HG03139 (cell line): ENCODE measurements at regions not wholly inside any gene's neighbourhood (a gene's known extent, or its start where the extent isn't known, plus 50 kb on each side); places are given as distances from the start of the nearest gene placed in this dataset.

Experiments
- ATAC-seq: cut with Tn5 transposase; IDR thresholded peaks from one replicate; pipeline ENCODE4 v1.9.1; 2021; ENCODE audit not compliant: unreplicated experiment

GRCh38 chr10:3471927-3472286 is 299.3 kb upstream of the PITRM1 start:
- no peak for ATAC-seq

- ATAC-seq, result no peak
These were observed 298.9 kb upstream of the PITRM1 start for GRCh38 chr10:3471472-3471871.

GRCh38 chr10:3470191-3470590 is 297.6 kb upstream of the PITRM1 start:
- ATAC-seq, result no peak

- no peak for ATAC-seq
These were observed 297.0 kb upstream of the PITRM1 start for GRCh38 chr10:3469639-3470020.

DNA sequence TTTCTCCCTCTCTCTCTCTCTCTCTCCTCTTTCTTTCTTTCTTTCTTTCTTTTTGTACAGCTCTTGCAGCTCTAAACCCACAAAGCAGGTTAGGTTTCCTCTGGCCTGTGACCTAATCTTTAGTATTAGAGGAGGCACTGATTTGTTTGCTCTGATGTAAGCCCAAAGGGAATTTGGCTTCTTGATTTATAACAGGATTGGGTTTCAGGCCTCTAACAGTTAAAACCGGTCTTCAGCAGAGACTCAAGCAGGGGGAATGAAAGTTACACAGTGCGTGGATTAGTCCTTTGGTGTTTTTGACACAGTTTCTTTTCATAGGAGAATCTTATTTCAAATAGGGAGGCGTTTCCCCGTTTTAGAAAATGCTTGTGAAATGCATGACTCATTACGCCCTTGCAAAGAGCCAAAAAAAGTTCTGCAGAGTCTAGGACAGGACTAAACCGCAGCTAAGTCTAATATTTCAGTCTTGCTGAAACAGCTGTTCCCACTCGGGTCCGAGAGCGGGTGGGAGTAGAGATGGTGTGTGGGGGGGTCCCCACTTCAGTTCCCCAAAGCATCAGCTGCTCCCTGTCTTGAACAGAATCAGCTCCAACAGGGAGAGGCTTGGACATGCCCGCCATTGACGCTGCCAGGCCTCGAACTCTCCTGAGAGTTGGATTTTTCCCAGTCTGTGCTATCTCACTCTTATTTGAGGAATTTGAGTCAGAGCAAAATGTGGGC is 296.5 kb upstream of the PITRM1 start:
- ATAC-seq, result no peak

DNA sequence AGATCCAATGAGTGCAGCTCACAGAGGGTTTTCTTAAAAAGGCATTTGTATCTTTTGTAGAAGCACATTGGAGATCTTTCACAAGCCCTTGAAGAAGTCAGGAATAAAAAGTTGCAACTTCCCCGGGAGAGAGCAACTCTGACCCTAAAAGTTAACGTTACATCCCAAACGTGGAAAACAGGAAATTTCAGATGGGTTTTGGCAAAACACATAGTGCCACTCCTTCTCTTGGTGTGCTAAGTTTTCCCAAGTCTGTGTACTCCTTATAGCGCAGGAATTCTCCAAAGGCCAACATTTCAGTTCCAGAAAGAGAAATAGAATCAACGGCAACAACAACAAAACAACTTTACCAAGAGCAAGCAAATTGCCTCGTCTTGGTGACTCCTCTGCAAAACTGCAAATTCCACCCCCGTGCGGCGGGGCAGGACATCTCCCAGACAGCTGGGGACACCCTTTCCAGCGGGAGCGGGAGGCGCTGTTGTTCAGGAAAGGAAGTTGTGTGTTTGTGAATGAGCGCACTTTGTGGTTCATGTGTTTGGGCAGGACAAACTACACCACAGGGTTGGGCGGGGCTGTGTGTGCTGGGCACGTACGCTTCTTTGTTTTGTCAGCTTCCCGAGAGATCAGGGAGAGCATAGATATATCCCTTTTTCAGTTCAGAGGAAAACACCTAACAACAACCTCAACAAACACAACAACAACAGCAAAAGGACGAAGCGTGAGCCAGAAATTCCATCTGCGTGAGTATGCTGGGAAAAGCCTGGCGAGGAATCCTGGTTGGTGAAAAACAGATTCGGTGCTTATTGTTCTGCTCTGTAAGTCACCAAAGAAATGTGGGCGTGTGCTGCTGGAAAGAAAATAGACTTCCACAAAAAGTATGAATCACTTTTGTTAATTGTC is 294.7 kb upstream of the PITRM1 start:
- ATAC-seq, result no peak

GRCh38 chr10:3465406-3465891 is 292.9 kb upstream of the PITRM1 start:
- ATAC-seq, result no peak

GRCh38 chr10:3464760-3465405 is 292.3 kb upstream of the PITRM1 start:
- ATAC-seq, result no peak

- ATAC-seq, result no peak
These were observed 288.0 kb upstream of the PITRM1 start for GRCh38 chr10:3460420-3461128.

- ATAC-seq, result no peak
These were observed 283.1 kb upstream of the PITRM1 start for GRCh38 chr10:3455385-3456334.

DNA sequence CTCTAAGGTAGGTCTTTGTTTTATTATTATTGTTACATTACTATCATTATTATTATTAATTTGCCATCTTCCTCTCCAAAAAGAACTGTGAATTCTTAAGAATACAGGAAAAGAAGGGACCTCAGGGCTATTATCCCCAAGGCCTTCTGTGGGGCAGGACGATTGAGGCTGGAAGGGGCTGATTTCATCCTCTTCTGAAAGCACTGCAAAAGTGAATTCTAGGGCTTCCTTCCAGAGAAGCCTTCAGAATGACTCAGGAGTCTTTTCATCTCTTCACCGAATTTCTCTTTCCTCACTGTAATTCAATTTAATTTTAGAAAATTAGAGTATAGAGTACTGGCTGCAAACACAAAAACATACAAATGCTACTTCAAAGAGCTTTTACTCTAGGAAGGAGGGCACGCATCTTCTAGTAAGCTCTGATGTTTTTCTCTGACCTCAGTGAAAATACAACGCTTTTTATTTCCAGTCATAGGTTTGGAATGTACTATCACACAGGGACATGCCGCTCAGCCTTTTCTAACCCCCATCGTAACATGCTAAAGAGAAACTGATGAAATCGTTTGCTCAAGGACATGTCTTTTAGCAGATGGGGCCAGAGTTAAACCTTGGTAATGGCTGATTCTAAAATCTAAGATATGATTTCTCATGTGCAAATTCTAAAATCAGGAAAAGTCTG is 280.2 kb upstream of the PITRM1 start:
- ATAC-seq, result no peak

- no peak for ATAC-seq
These were observed 279.6 kb upstream of the PITRM1 start for GRCh38 chr10:3452173-3452626.

DNA sequence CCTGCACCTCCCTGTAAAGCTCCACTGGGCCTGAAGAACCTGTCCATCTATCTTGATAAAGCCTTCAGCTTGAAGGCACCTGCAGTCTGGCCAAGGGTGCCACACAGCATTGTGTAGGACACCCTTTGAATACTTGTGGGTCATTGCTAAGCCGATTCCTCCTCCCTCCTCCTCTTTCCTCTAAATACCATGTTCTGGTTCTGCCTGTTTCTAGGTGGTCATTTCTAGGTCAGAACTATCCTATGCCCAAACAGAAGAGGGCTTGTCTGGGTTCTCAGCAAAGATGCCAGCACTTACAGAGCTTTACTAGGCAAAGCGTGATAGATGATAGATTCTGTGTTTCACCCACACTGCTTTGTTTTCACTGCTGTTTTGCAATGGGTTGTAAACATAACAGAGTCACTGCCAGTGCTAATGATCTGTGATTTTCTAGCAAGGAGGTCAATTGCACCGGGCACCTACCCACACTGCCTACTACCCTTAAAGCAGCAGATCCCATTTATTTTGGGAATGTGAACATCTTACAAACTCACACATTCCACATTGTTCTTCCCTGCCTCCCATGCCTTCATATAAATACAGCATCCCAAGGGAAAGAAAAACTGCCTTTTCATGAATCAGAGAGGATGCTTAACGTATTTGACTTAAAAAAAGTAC is 279.1 kb upstream of the PITRM1 start:
- ATAC-seq, result no peak

DNA sequence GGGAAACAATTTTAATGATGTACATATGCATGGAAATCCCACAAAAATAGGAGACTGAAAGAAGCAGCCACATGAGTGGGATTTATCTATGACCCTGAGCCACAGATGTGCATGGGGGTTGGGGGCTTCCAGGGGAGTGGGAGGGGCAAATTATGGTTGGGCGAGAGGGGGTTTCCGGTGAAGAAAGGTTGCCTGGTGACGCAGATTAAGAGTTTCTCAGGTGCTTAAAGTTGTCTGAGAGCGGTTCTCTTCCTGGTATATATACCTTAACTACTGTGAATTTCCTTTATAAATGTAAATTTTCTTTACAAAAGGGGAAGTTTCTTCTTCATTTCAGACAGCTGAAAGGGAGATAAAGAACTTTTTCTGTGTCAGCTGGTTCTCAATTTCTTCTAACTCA is 273.6 kb upstream of the PITRM1 start:
- no peak for ATAC-seq

DNA sequence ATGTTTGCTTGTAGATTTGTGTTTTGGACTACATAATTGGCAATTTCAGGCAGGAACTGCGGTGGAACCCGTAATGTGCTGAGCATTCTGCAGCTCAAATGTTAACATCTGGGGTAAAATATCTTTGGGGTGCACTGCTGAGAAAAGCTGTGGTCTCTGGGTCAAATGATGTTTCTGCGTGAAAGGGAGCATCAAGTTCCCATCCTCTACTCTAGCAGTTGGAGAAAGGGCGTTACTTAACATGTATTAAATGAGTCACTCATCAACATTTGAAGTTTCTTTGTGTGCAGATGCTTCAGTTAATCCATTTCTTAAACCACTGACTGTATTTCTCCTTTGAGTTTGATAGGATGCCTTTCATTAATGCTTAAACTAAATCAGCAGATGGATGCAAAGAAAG is 273.1 kb upstream of the PITRM1 start:
- no peak for ATAC-seq

GRCh38 chr10:3442451-3442990 is 269.9 kb upstream of the PITRM1 start:
- ATAC-seq, result no peak

GRCh38 chr10:3439183-3439582 is 266.6 kb upstream of the PITRM1 start:
- no peak for ATAC-seq

- no peak for ATAC-seq
These were observed 266.0 kb upstream of the PITRM1 start for GRCh38 chr10:3438606-3439005.

GRCh38 chr10:3435671-3436070 is 263.1 kb upstream of the PITRM1 start:
- ATAC-seq, result no peak
